Esophagus muscularis mucosa (tissue), 4 donors: ENCODE measurements at regions not wholly inside any gene's neighbourhood (a gene's known extent, or its start where the extent isn't known, plus 50 kb on each side); places are given as distances from the start of the nearest gene placed in this dataset.

Source experiments
- DNase-seq: peaks from one replicate; pipeline ENCODE4 v3.0.0-alpha.2; 2017; ENCODE audit errors: extremely low spot score
- H3K27ac ChIP-seq, 4 donors: fragments of 200-600 bp; sonication (generic); replicated peaks in 1 of 4; 1 replicate in 3 of 4; 2 replicates in 1 of 4; pipeline ENCODE4 v1.5.1; 2016 to 2019; ENCODE audit warnings: mild to moderate bottlenecking in 1 of 4
- H3K27me3 ChIP-seq, 4 donors: fragments of 200-600 bp; sonication (generic); one replicate each; pipeline versions ENCODE4 v1.5.1 to v1.6.0; 2016 to 2019
- H3K36me3 ChIP-seq, 4 donors: fragments of 200-600 bp; sonication (generic); one replicate each; pipeline ENCODE4 v1.5.1; 2016 to 2019
- H3K4me1 ChIP-seq, 4 donors: fragments of 200-600 bp; sonication (generic); one replicate each; pipeline ENCODE4 v1.5.1; 2016 to 2019
- H3K4me3 ChIP-seq, 4 donors: fragments of 200-600 bp; sonication (generic); 1 replicate in 2 of 4; 2 replicates in 2 of 4; pipeline ENCODE4 v1.5.1; 2016 to 2019; ENCODE audit warnings: mild to moderate bottlenecking in 4 of 4, moderate library complexity in 1 of 4
- H3K9me3 ChIP-seq, 4 donors: fragments of 200-600 bp; sonication (generic); 1 replicate in 3 of 4; 2 replicates in 1 of 4; pipeline ENCODE4 v1.5.1; 2016 to 2019
- EP300 ChIP-seq: sonication (generic); formaldehyde crosslinking; IDR thresholded peaks from one replicate; pipeline ENCODE4 v1.6.1; 2017; ENCODE audit warnings: antibody characterized with exemption
- POLR2A ChIP-seq: fragments of 450-650 bp; IDR thresholded peaks from one replicate; pipeline ENCODE4 v1.6.1; 2017; ENCODE audit warnings: antibody characterized with exemption, moderate library complexity, mild to moderate bottlenecking, low read depth
- POLR2AphosphoS5 ChIP-seq, 2 donors: sonication (generic); formaldehyde crosslinking; IDR thresholded peaks; one replicate each; pipeline ENCODE4 v1.6.1; 2017; ENCODE audit warnings: antibody characterized with exemption in 2 of 2
- WGBS: methylation state at CpG from one replicate; pipeline ENCODE4 v1.1.5; 2018; 5-methylcytosine and 5-hydroxymethylcytosine counted together
- intact Hi-C: fragments of 100-400 bp; cut with DNase I; formaldehyde crosslinking; loops from one replicate; pipeline ENCODE4 v1.15.1; 2023
- TF ChIP-seq, protein P1 (sequence below), 3 experiments: fragments of 200-600 bp in 2 of 3; fragments of 450-650 bp in 1 of 3; sonication (generic) in 2 of 3; IDR thresholded peaks; one replicate each; pipeline ENCODE4 v1.5.1; 2017 to 2019; ENCODE audit warnings: antibody characterized with exemption in 3 of 3, mild to moderate bottlenecking in 2 of 3, moderate library complexity in 1 of 3

GRCh38 chr19:46919324-46919723 lies 58.5 kb downstream of the ARHGAP35 start:
- intact Hi-C loops = no loop called here
- H3K27me3 ChIP-seq = no peaks in the 10 kb centered on the region
- H3K9me3 ChIP-seq = no peaks in the 10 kb centered on the region
- peaks cover 25 to 58% (median 35%) of the 10 kb centered on the region in 4 donors for H3K4me1 ChIP-seq
- peaks cover 0 to 46% (median 41%) of the 10 kb centered on the region in 4 donors for H3K36me3 ChIP-seq
- H3K4me3 ChIP-seq = no peak overlapping the region
- TF ChIP-seq, protein P1, sequence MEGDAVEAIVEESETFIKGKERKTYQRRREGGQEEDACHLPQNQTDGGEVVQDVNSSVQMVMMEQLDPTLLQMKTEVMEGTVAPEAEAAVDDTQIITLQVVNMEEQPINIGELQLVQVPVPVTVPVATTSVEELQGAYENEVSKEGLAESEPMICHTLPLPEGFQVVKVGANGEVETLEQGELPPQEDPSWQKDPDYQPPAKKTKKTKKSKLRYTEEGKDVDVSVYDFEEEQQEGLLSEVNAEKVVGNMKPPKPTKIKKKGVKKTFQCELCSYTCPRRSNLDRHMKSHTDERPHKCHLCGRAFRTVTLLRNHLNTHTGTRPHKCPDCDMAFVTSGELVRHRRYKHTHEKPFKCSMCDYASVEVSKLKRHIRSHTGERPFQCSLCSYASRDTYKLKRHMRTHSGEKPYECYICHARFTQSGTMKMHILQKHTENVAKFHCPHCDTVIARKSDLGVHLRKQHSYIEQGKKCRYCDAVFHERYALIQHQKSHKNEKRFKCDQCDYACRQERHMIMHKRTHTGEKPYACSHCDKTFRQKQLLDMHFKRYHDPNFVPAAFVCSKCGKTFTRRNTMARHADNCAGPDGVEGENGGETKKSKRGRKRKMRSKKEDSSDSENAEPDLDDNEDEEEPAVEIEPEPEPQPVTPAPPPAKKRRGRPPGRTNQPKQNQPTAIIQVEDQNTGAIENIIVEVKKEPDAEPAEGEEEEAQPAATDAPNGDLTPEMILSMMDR (IDR thresholded peaks at IDR 0.05) = no peak
- no peak for TF ChIP-seq POLR2A
- TF ChIP-seq POLR2AphosphoS5 (IDR thresholded peaks at IDR 0.05) = no peak
- TF ChIP-seq EP300 = no peak
- no peak overlapping the region for H3K27ac ChIP-seq
- no peak for DNase-seq
- 87% methylated on average over 8 of the region's 8 CpGs for WGBS

GRCh38 chr19:46920362-46920761 lies 59.6 kb downstream of the ARHGAP35 start:
- Histone ChIP-seq H3K36me3 (peaks cover 0 to 46% (median 41%) of the 10 kb centered on the region in 4 donors), H3K27ac (no peak overlapping the region), H3K4me3 (no peak overlapping the region), H3K9me3 (no peaks in the 10 kb centered on the region), H3K4me1 (peaks cover 25 to 58% (median 35%) of the 10 kb centered on the region in 4 donors), H3K27me3 (no peaks in the 10 kb centered on the region)
- TF ChIP-seq POLR2A = no peak
- DNase-seq = no peak
- 88% methylated on average over 14 of the region's 14 CpGs for WGBS
- intact Hi-C loops = loop anchor here (5.0 kb wide), 1 partner anchor 58 kb away; the partner anchor contains the start of gene ARHGAP35

- WGBS = 93% methylated on average over 7 of the region's 7 CpGs
- Histone ChIP-seq H3K27ac (no peak overlapping the region), H3K36me3 (peaks cover 0 to 46% (median 41%) of the 10 kb centered on the region in 4 donors), H3K27me3 (no peaks in the 10 kb centered on the region), H3K9me3 (no peaks in the 10 kb centered on the region), H3K4me1 (peaks cover 25 to 58% (median 35%) of the 10 kb centered on the region in 4 donors), H3K4me3 (no peak overlapping the region)
- intact Hi-C loops = loop anchor here (5.0 kb wide), 1 partner anchor 59 kb away; the partner anchor contains the start of gene ARHGAP35
- TF ChIP-seq POLR2A = no peak
- TF ChIP-seq, protein P1 (IDR thresholded peaks at IDR 0.05) = no peak
- TF ChIP-seq POLR2AphosphoS5 (IDR thresholded peaks at IDR 0.05) = no peak
- TF ChIP-seq EP300 = no peak
- DNase-seq = no peak
Observed at GRCh38 chr19:46921071-46921470, 60.3 kb downstream of the ARHGAP35 start.

DNA sequence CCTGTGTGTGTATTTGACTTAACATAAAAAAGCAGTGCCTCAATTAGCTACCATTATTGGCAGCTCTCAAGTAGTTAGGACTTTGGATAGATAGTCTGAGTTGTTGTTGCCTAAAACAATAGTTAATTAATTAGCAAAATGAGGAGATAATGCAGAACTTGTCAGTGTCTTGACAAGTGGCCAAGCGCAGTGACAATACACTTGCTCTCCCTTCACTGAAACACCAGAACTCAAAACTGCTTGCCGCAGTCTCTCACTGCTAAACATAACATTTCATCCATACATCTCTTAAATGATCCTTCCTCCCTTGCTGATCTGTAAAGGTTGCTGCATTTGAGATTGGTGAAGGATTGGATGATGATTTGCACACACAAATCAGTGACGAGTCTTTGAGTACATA lies 61.7 kb downstream of the ARHGAP35 start:
- intact Hi-C loops = loop anchor here (5.0 kb wide), 1 partner anchor 60 kb away; the partner anchor contains the start of gene ARHGAP35
- WGBS = 95% methylated on average over 3 of the region's 3 CpGs

DNA sequence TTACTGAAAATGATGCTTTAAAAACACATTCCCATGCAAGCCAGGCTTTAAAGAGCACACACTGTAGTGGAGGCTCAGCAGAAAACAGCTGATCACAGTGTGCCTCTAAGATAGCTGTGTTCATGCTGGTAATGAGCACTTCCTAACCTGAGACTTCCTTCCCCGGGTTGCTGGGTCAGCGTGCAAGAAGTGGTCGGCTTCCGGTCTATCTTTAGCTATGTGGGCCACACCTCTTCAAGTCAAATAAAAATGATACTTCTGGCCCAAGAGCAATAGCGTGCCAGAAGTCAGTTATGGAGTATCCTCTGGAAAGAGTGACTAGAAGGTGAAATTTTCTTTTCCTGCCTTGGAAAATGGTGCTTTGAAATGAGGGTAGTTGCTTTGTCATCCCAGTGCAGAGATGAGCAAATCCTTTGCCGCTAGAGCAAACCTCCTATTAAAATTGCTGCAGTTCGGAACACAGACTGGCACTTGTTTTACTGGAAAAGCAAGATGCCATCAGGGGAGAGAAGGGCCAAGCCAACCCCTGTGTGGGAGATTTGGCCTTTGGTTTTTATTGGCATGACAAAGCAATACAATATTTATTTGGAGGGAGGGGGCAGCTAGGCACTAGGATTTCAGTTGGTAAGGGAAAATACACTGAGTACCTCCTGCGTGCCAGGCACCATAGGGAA lies 64.2 kb downstream of the ARHGAP35 start:
- DNase-seq = no peak
- Histone ChIP-seq H3K36me3 (peaks cover 0 to 29% (median 25%) of the 10 kb centered on the region in 4 donors), H3K27ac (peak overlapping the region; percentile 19 to 55 (median 38)), H3K4me3 (no peak overlapping the region), H3K4me1 (peaks cover 56 to 72% (median 62%) of the 10 kb centered on the region in 4 donors), H3K27me3 (no peaks in the 10 kb centered on the region), H3K9me3 (no peaks in the 10 kb centered on the region)
- intact Hi-C loops = loop anchor here (5.0 kb wide), 1 partner anchor 63 kb away; the partner anchor contains the start of gene ARHGAP35
- 32% methylated on average over 8 of the region's 8 CpGs for WGBS
- TF ChIP-seq EP300 (no peak), POLR2AphosphoS5 (IDR thresholded peaks at IDR 0.05) (peak; percentile 35 to 41), POLR2A (no peak)
- TF ChIP-seq, protein P1 (IDR thresholded peaks at IDR 0.05) = no peak

More for the DNA sequence above, 61.7 kb downstream of the ARHGAP35 start:
- no peak overlapping the region for H3K4me3 ChIP-seq
- H3K27ac ChIP-seq = no peak overlapping the region
- H3K36me3 ChIP-seq = peaks cover 0 to 46% (median 41%) of the 10 kb centered on the region in 4 donors
- H3K27me3 ChIP-seq = no peaks in the 10 kb centered on the region
- TF ChIP-seq, protein P1 (IDR thresholded peaks at IDR 0.05) = no peak
- TF ChIP-seq POLR2AphosphoS5 (IDR thresholded peaks at IDR 0.05) = no peak
- TF ChIP-seq POLR2A = no peak
- no peak for TF ChIP-seq EP300
- peaks cover 37 to 62% (median 41%) of the 10 kb centered on the region in 4 donors for H3K4me1 ChIP-seq
- H3K9me3 ChIP-seq = no peaks in the 10 kb centered on the region
- DNase-seq = no peak
